Mesendoderm (in vitro differentiated cells): ENCODE measurements at regions not wholly inside any gene's neighbourhood (a gene's known extent, or its start where the extent isn't known, plus 50 kb on each side); places are given as distances from the start of the nearest gene placed in this dataset.

Experiments
- DNase-seq: peaks from one replicate; pipeline ENCODE4 v3.0.0; 2013
- H2AK5ac ChIP-seq: 2 replicates; pipeline ENCODE4 v1.6.1; 2013; ENCODE audit warnings: low read length, inconsistent platforms
- H2BK120ac ChIP-seq: 2 replicates; pipeline ENCODE4 v1.6.1; 2013; ENCODE audit warnings: low read depth, mild to moderate bottlenecking, low read length, moderate library complexity, mixed read lengths
- H2BK15ac ChIP-seq: replicated peaks from 2 replicates; pipeline ENCODE4 v1.6.1; 2013; ENCODE audit warnings: low read depth, mild to moderate bottlenecking, moderate library complexity
- H2BK5ac ChIP-seq: 2 replicates; pipeline ENCODE4 v1.6.1; 2013; ENCODE audit warnings: low read length, inconsistent platforms
- H3K18ac ChIP-seq: 2 replicates; pipeline ENCODE4 v1.6.1; 2013; ENCODE audit warnings: mild to moderate bottlenecking, low read length, mixed read lengths
- H3K23ac ChIP-seq: one replicate; pipeline ENCODE4 v1.6.1; 2013; ENCODE audit warnings: low read length
- H3K27ac ChIP-seq: 2 replicates; pipeline ENCODE4 v1.5.1; 2013; ENCODE audit warnings: low read depth, mild to moderate bottlenecking, inconsistent platforms, low read length, moderate library complexity
- H3K27me3 ChIP-seq: 2 replicates; pipeline ENCODE4 v1.6.1; 2013; ENCODE audit warnings: low read length, control low read depth, mild to moderate bottlenecking, inconsistent platforms; ENCODE audit not compliant: insufficient read depth, poor library complexity
- H3K36me3 ChIP-seq: 2 replicates; pipeline ENCODE4 v1.6.1; 2013; ENCODE audit warnings: low read length, inconsistent platforms; ENCODE audit not compliant: control insufficient read depth, insufficient read depth
- H3K4ac ChIP-seq: one replicate; pipeline ENCODE4 v1.6.1; 2013; ENCODE audit warnings: low read depth, mild to moderate bottlenecking, low read length, moderate library complexity
- H3K4me1 ChIP-seq: 2 replicates; pipeline ENCODE4 v1.6.1; 2013; ENCODE audit warnings: low read depth, low read length, inconsistent platforms; ENCODE audit not compliant: control insufficient read depth
- H3K4me2 ChIP-seq: 2 replicates; pipeline ENCODE4 v1.6.1; 2013; ENCODE audit warnings: low read length
- H3K4me3 ChIP-seq: 2 replicates; pipeline ENCODE4 v1.5.1; 2013; ENCODE audit warnings: mild to moderate bottlenecking, low read length
- H3K56ac ChIP-seq: one replicate; pipeline ENCODE4 v1.6.1; 2013; ENCODE audit warnings: low read length
- H3K79me1 ChIP-seq: 2 replicates; pipeline ENCODE4 v1.6.1; 2013; ENCODE audit warnings: low read length, inconsistent platforms
- H3K79me2 ChIP-seq: 2 replicates; pipeline ENCODE4 v1.6.1; 2013; ENCODE audit warnings: mild to moderate bottlenecking, low read length; ENCODE audit not compliant: control insufficient read depth, insufficient read depth
- H3K9ac ChIP-seq: 2 replicates; pipeline ENCODE4 v1.6.1; 2013; ENCODE audit warnings: low read length, inconsistent platforms
- H4K5ac ChIP-seq: one replicate; pipeline ENCODE4 v1.6.1; 2013; ENCODE audit warnings: low read length
- H4K8ac ChIP-seq: one replicate; pipeline ENCODE4 v1.6.1; 2013; ENCODE audit warnings: low read depth, mild to moderate bottlenecking, control low read depth, low read length, moderate library complexity
- WGBS: extraction: QIAGEN DNeasy Blood & Tissue Kit; methylation state at CpG from one replicate; pipeline ENCODE4 v1.1.7; 2013; ENCODE audit warnings: low lambda C conversion rate, missing lambda C conversion rate; ENCODE audit not compliant: insufficient coverage; ENCODE audit errors: extremely low coverage; 5-methylcytosine and 5-hydroxymethylcytosine counted together

- no peaks in the 10 kb centered on the region for H3K36me3 ChIP-seq
- no peak overlapping the region for H2BK15ac ChIP-seq
- H3K79me2 ChIP-seq: no peaks in the 10 kb centered on the region
- no peak overlapping the region for H2BK120ac ChIP-seq
- H2BK5ac ChIP-seq: no peak overlapping the region
- H3K4ac ChIP-seq: no peak overlapping the region
- H3K4me1 ChIP-seq: no peaks in the 10 kb centered on the region
- no peak overlapping the region for H4K5ac ChIP-seq
- no peak overlapping the region for H3K4me3 ChIP-seq
- WGBS: no CpG with 5 or more reads among the region's 1 CpG
- H3K23ac ChIP-seq: no peak overlapping the region
- no peak overlapping the region for H3K18ac ChIP-seq
- H3K27me3 ChIP-seq: no peaks in the 10 kb centered on the region
- H2AK5ac ChIP-seq: no peak overlapping the region
- no peak for DNase-seq
- H3K9ac ChIP-seq: no peak overlapping the region
- H3K4me2 ChIP-seq: no peak overlapping the region
- H3K27ac ChIP-seq: no peak overlapping the region
- no peak overlapping the region for H4K8ac ChIP-seq
- no peaks in the 10 kb centered on the region for H3K79me1 ChIP-seq
- H3K56ac ChIP-seq: no peak overlapping the region
Measured at GRCh38 chr1:199040076-199040905, 401.5 kb downstream of the PTPRC start.

GRCh38 chr1:199041173-199041914, 402.5 kb downstream of the PTPRC start:
- Histone ChIP-seq H3K4me3 (no peak overlapping the region), H2AK5ac (no peak overlapping the region), H3K79me2 (no peaks in the 10 kb centered on the region), H3K27ac (no peak overlapping the region), H4K5ac (no peak overlapping the region), H3K18ac (no peak overlapping the region), H3K79me1 (no peaks in the 10 kb centered on the region), H3K23ac (no peak overlapping the region), H3K4ac (no peak overlapping the region), H2BK5ac (no peak overlapping the region), H3K27me3 (no peaks in the 10 kb centered on the region), H3K4me2 (no peak overlapping the region), H3K4me1 (no peaks in the 10 kb centered on the region), H2BK15ac (no peak overlapping the region), H3K36me3 (no peaks in the 10 kb centered on the region), H4K8ac (no peak overlapping the region), H3K56ac (no peak overlapping the region), H3K9ac (no peak overlapping the region), H2BK120ac (no peak overlapping the region)
- no CpG with 5 or more reads among the region's 4 CpGs for WGBS
- peak; percentile 30 for DNase-seq

- no peak overlapping the region for H2BK15ac ChIP-seq
- H3K4ac ChIP-seq: no peak overlapping the region
- H2AK5ac ChIP-seq: no peak overlapping the region
- H4K5ac ChIP-seq: no peak overlapping the region
- no peaks in the 10 kb centered on the region for H3K79me2 ChIP-seq
- no peak overlapping the region for H3K18ac ChIP-seq
- H4K8ac ChIP-seq: no peak overlapping the region
- no peak overlapping the region for H3K9ac ChIP-seq
- no peaks in the 10 kb centered on the region for H3K36me3 ChIP-seq
- no peak overlapping the region for H3K56ac ChIP-seq
- no CpG with 5 or more reads among the region's 1 CpG for WGBS
- H3K4me2 ChIP-seq: no peak overlapping the region
- H3K27ac ChIP-seq: no peak overlapping the region
- H3K4me3 ChIP-seq: no peak overlapping the region
- DNase-seq: no peak
- H2BK5ac ChIP-seq: no peak overlapping the region
- H3K23ac ChIP-seq: no peak overlapping the region
- H2BK120ac ChIP-seq: no peak overlapping the region
- H3K27me3 ChIP-seq: no peaks in the 10 kb centered on the region
- H3K79me1 ChIP-seq: no peaks in the 10 kb centered on the region
- H3K4me1 ChIP-seq: no peaks in the 10 kb centered on the region
Measured at GRCh38 chr1:199042193-199042592, 403.4 kb downstream of the PTPRC start.

- Histone ChIP-seq H2BK15ac (no peak overlapping the region), H4K5ac (no peak overlapping the region), H3K4me3 (no peak overlapping the region), H3K79me2 (no peaks in the 10 kb centered on the region), H3K18ac (no peak overlapping the region), H3K79me1 (no peaks in the 10 kb centered on the region), H3K56ac (no peak overlapping the region), H3K9ac (no peak overlapping the region), H4K8ac (no peak overlapping the region), H3K27ac (no peak overlapping the region), H3K23ac (no peak overlapping the region), H2BK120ac (no peak overlapping the region), H2BK5ac (no peak overlapping the region), H3K4me2 (no peak overlapping the region), H3K4ac (no peak overlapping the region), H2AK5ac (no peak overlapping the region), H3K27me3 (no peaks in the 10 kb centered on the region), H3K4me1 (no peaks in the 10 kb centered on the region), H3K36me3 (no peaks in the 10 kb centered on the region)
- no peak for DNase-seq
- WGBS: no CpG with 5 or more reads among the region's 1 CpG
Measured at GRCh38 chr1:199044191-199044590, 405.4 kb downstream of the PTPRC start.

GRCh38 chr1:199046618-199047017, 407.8 kb downstream of the PTPRC start:
- no peaks in the 10 kb centered on the region for H3K79me1 ChIP-seq
- H2AK5ac ChIP-seq: no peak overlapping the region
- H3K23ac ChIP-seq: no peak overlapping the region
- no peaks in the 10 kb centered on the region for H3K4me1 ChIP-seq
- H3K27ac ChIP-seq: no peak overlapping the region
- no peak overlapping the region for H3K4ac ChIP-seq
- no peak overlapping the region for H4K8ac ChIP-seq
- no peaks in the 10 kb centered on the region for H3K36me3 ChIP-seq
- no peak overlapping the region for H3K9ac ChIP-seq
- H2BK15ac ChIP-seq: no peak overlapping the region
- DNase-seq: no peak
- H3K56ac ChIP-seq: no peak overlapping the region
- no peaks in the 10 kb centered on the region for H3K27me3 ChIP-seq
- H3K18ac ChIP-seq: no peak overlapping the region
- H4K5ac ChIP-seq: no peak overlapping the region
- WGBS: no CpG with 5 or more reads among the region's 1 CpG
- H3K79me2 ChIP-seq: no peaks in the 10 kb centered on the region
- no peak overlapping the region for H2BK5ac ChIP-seq
- no peak overlapping the region for H2BK120ac ChIP-seq
- H3K4me3 ChIP-seq: no peak overlapping the region
- no peak overlapping the region for H3K4me2 ChIP-seq
